ENCODE measurements at regions not wholly inside any gene's neighbourhood (a gene's known extent, or its start where the extent isn't known, plus 50 kb on each side); places are given as distances from the start of the nearest gene placed in this dataset.
"Not testable (repeated sequence)": the region's sequence is repeated elsewhere in the genome, so short reads cannot be mapped to it uniquely, and the experiment has no call there.

DNA sequence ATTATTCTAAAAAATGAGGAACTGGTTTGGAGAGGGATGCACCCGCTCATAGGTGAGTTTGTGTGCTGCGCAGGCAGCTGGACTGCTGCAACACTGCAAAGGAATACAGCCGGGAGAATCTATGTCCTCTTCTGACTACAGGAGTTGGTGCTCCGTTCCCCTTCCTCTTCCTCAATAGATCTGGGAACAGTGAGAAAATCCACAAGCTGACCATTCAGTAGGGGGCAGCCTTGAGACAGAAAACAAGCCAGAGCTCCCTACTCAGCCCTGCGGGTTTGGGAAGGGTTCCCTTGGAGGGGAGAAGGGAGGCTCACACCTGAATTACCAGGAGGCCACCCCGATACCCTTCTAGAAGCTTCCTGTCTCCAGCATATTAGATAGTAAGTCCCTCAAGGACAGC is 87.3 kb upstream of the FOXI2 start:
- Histone ChIP-seq H3K9me3 (replicated peaks in 1 of 2; ENCODE audit: control insufficient read depth in 1 of 2, insufficient read depth in 1 of 2, low read length in 2 of 2) (no peaks in the 10 kb centered on the region), H3K27ac (ENCODE audit: low read depth in 1 of 2, low read length in 2 of 2) (no peak overlapping the region), H4K20me1 (ENCODE audit: insufficient read depth, low read length) (no peaks in the 10 kb centered on the region), H2AFZ (ENCODE audit: insufficient read depth, low read depth, low read length, poor library complexity, severe bottlenecking) (no peak overlapping the region), H3K79me2 (ENCODE audit: insufficient read depth, low read length) (no peaks in the 10 kb centered on the region), H3K36me3 (replicated peaks in 1 of 2; ENCODE audit: control insufficient read depth in 1 of 2, insufficient read depth in 2 of 2, low read length in 2 of 2) (no peaks in the 10 kb centered on the region), H3K4me3 (replicated peaks in 1 of 3; ENCODE audit: low read depth in 2 of 3, low read length in 3 of 3) (no peak overlapping the region), H3K9ac (ENCODE audit: insufficient read depth, low read length, poor library complexity, severe bottlenecking) (no peak overlapping the region), H3K27me3 (ENCODE audit: control insufficient read depth in 2 of 2, insufficient read depth in 2 of 2, low read length in 2 of 2) (no peaks in the 10 kb centered on the region), H3K4me2 (replicated peaks; ENCODE audit: extremely low read depth, low read length, poor library complexity, severe bottlenecking) (no peak overlapping the region), H3K4me1 (ENCODE audit: control insufficient read depth in 1 of 2, insufficient read depth in 2 of 2, low read length in 2 of 2) (no peaks in the 10 kb centered on the region)
- no peak for DNase-seq
- Mint-ChIP-seq H3K27ac (no peak overlapping the region), H3K4me1 (no peaks in the 10 kb centered on the region), H3K4me3 (no peak overlapping the region), H3K9me3 (peaks cover 0 to 2% (median 0%) of the 10 kb centered on the region in 7 donors), H3K27me3 (ENCODE audit: low read depth in 3 of 3) (peaks cover 0 to 3% (median 2%) of the 10 kb centered on the region in 3 donors), H3K36me3 (no peaks in the 10 kb centered on the region)
- intact Hi-C loops (cut with micrococcal nuclease) = no loop called here
- 73% methylated on average over 3 of the region's 6 CpGs for WGBS (ENCODE audit: insufficient coverage)
- TF ChIP-seq, protein P1, sequence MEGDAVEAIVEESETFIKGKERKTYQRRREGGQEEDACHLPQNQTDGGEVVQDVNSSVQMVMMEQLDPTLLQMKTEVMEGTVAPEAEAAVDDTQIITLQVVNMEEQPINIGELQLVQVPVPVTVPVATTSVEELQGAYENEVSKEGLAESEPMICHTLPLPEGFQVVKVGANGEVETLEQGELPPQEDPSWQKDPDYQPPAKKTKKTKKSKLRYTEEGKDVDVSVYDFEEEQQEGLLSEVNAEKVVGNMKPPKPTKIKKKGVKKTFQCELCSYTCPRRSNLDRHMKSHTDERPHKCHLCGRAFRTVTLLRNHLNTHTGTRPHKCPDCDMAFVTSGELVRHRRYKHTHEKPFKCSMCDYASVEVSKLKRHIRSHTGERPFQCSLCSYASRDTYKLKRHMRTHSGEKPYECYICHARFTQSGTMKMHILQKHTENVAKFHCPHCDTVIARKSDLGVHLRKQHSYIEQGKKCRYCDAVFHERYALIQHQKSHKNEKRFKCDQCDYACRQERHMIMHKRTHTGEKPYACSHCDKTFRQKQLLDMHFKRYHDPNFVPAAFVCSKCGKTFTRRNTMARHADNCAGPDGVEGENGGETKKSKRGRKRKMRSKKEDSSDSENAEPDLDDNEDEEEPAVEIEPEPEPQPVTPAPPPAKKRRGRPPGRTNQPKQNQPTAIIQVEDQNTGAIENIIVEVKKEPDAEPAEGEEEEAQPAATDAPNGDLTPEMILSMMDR (IDR thresholded peaks at IDR 0.05) = peak; percentile 21

DNA sequence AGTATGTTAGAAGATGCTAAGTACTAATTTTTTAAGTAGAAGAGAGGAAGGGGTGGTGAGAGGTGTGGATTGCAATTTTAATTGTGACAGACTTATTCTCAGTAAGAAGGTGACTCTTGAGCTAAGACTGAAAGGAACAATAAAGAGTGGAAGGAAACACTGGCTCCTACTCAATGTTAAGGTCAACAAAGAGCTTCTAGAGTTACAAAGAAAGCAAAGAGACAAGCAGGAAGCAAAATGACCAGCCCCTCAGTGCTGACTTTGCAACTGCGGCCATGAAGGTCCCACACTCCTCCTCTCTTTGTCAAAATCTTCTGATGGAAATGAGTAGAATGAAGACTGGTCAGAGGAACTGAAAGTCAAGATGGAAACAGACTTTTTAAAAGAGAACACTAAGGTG is 79.9 kb upstream of the FOXI2 start:
- Mint-ChIP-seq H3K4me1 (no peaks in the 10 kb centered on the region), H3K27ac (no peak overlapping the region), H3K4me3 (no peak overlapping the region), H3K27me3 (ENCODE audit: low read depth in 3 of 3) (peaks cover 0 to 5% (median 2%) of the 10 kb centered on the region in 3 donors), H3K36me3 (no peaks in the 10 kb centered on the region), H3K9me3 (peaks cover 0 to 9% (median 2%) of the 10 kb centered on the region in 7 donors)
- no peak overlapping the region for H3K4me3 ChIP-seq (replicated peaks in 1 of 3; ENCODE audit: low read depth in 2 of 3, low read length in 3 of 3)
- H3K4me2 ChIP-seq (replicated peaks; ENCODE audit: extremely low read depth, low read length, poor library complexity, severe bottlenecking) = no peak overlapping the region
- no peak overlapping the region for H3K27ac ChIP-seq (ENCODE audit: low read depth in 1 of 2, low read length in 2 of 2)
- no peak overlapping the region for H3K9ac ChIP-seq (ENCODE audit: insufficient read depth, low read length, poor library complexity, severe bottlenecking)
- no peaks in the 10 kb centered on the region for H3K27me3 ChIP-seq (ENCODE audit: control insufficient read depth in 2 of 2, insufficient read depth in 2 of 2, low read length in 2 of 2)
- H4K20me1 ChIP-seq (ENCODE audit: insufficient read depth, low read length) = no peaks in the 10 kb centered on the region
- TF ChIP-seq, protein P1 (IDR thresholded peaks at IDR 0.05) = no peak
- no peaks in the 10 kb centered on the region for H3K4me1 ChIP-seq (ENCODE audit: control insufficient read depth in 1 of 2, insufficient read depth in 2 of 2, low read length in 2 of 2)
- H2AFZ ChIP-seq (ENCODE audit: insufficient read depth, low read depth, low read length, poor library complexity, severe bottlenecking) = no peak overlapping the region
- H3K36me3 ChIP-seq (replicated peaks in 1 of 2; ENCODE audit: control insufficient read depth in 1 of 2, insufficient read depth in 2 of 2, low read length in 2 of 2) = no peaks in the 10 kb centered on the region
- DNase-seq = no peak
- intact Hi-C loops (cut with micrococcal nuclease) = no loop called here
- H3K9me3 ChIP-seq (replicated peaks in 1 of 2; ENCODE audit: control insufficient read depth in 1 of 2, insufficient read depth in 1 of 2, low read length in 2 of 2) = no peaks in the 10 kb centered on the region
- no CpG with 5 or more reads among the region's 1 CpG for WGBS (ENCODE audit: insufficient coverage)
- no peaks in the 10 kb centered on the region for H3K79me2 ChIP-seq (ENCODE audit: insufficient read depth, low read length)

DNA sequence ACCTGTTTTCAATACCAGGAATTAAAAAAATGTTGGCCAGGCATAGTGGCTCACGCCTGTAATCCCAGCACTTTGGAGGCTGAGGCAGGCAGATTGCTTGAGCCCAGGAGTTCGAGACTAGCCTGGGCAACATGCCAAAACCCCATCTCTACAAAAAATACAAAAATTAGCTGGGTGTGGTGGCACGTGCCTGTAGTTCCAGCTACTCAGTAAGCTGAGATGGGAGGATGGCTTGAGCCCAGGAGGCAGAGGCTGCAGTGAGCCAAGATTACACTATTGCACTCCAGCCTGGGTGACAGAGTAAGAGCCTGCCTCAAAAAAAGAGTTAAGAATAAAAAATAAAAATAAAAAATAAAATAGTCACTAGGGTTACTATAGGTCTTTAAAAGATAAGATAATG is 60.6 kb upstream of the FOXI2 start:
- H3K9ac ChIP-seq (ENCODE audit: insufficient read depth, low read length, poor library complexity, severe bottlenecking); H3K36me3 ChIP-seq (replicated peaks in 1 of 2; ENCODE audit: control insufficient read depth in 1 of 2, insufficient read depth in 2 of 2, low read length in 2 of 2); intact Hi-C loops (cut with micrococcal nuclease); H3K27ac ChIP-seq (ENCODE audit: low read depth in 1 of 2, low read length in 2 of 2); H3K4me1 Mint-ChIP-seq; H3K27ac Mint-ChIP-seq; H3K27me3 Mint-ChIP-seq (ENCODE audit: low read depth in 3 of 3); H3K4me3 ChIP-seq (replicated peaks in 1 of 3; ENCODE audit: low read depth in 2 of 3, low read length in 3 of 3); DNase-seq; H3K4me1 ChIP-seq (ENCODE audit: control insufficient read depth in 1 of 2, insufficient read depth in 2 of 2, low read length in 2 of 2); H2AFZ ChIP-seq (ENCODE audit: insufficient read depth, low read depth, low read length, poor library complexity, severe bottlenecking); H4K20me1 ChIP-seq (ENCODE audit: insufficient read depth, low read length); H3K27me3 ChIP-seq (ENCODE audit: control insufficient read depth in 2 of 2, insufficient read depth in 2 of 2, low read length in 2 of 2); H3K9me3 Mint-ChIP-seq; H3K36me3 Mint-ChIP-seq; H3K79me2 ChIP-seq (ENCODE audit: insufficient read depth, low read length); H3K4me2 ChIP-seq (replicated peaks; ENCODE audit: extremely low read depth, low read length, poor library complexity, severe bottlenecking); H3K4me3 Mint-ChIP-seq; H3K9me3 ChIP-seq (replicated peaks in 1 of 2; ENCODE audit: control insufficient read depth in 1 of 2, insufficient read depth in 1 of 2, low read length in 2 of 2): not testable (repeated sequence)
- 20% methylated on average over 1 of the region's 3 CpGs for WGBS (ENCODE audit: insufficient coverage)
